H1 (cell line): ENCODE measurements at regions not wholly inside any gene's neighbourhood (a gene's known extent, or its start where the extent isn't known, plus 50 kb on each side); places are given as distances from the start of the nearest gene placed in this dataset.

Experiments used
- CTCF ChIA-PET: fragments of 300-600 bp; sonication (Branson Sonifier 250); formaldehyde crosslinking; loops from one replicate; lab custom pipeline; 2021; ENCODE audit not compliant: partially characterized antibody; lab: Charles Lee
- POLR2A ChIA-PET: fragments of 300-600 bp; sonication (Branson Sonifier 250); formaldehyde crosslinking; loops from one replicate; lab custom pipeline; 2021; ENCODE audit warnings: inconsistent platforms; ENCODE audit not compliant: partially characterized antibody; lab: Charles Lee
- DNase-seq, 2 experiments: peaks; one replicate each; pipeline versions ENCODE4 v3.0.0 to v3.0.0-alpha.2; 2010 to 2022; ENCODE audit warnings: low spot score in 2 of 2, low read depth in 1 of 2, mixed read lengths in 1 of 2
- FAIRE-seq: peaks from 2 replicates; lab custom pipeline; 2011; peaks lifted over from hg19 to GRCh38; lab: Jason Lieb, UNC
- H2AFZ ChIP-seq: 2 replicates; pipeline ENCODE4 v1.8.1; 2012; ENCODE audit warnings: low read length, inconsistent platforms
- H2AK5ac ChIP-seq: 2 replicates; pipeline ENCODE4 v1.6.1; 2013; ENCODE audit warnings: low read depth, low read length
- H2BK120ac ChIP-seq: replicated peaks from 2 replicates; pipeline ENCODE3; 2013; ENCODE audit warnings: low read depth, low read length, inconsistent platforms
- H2BK12ac ChIP-seq: 2 replicates; pipeline ENCODE4 v1.6.1; 2013; ENCODE audit warnings: low read depth, low read length
- H2BK15ac ChIP-seq: 2 replicates; pipeline ENCODE4 v1.6.1; 2013; ENCODE audit warnings: low read length
- H2BK20ac ChIP-seq: 2 replicates; pipeline ENCODE4 v1.6.1; 2013; ENCODE audit warnings: low read length
- H2BK5ac ChIP-seq: 2 replicates; pipeline ENCODE4 v1.6.1; 2013; ENCODE audit warnings: low read depth, low read length
- H3K14ac ChIP-seq: 2 replicates; pipeline ENCODE4 v1.6.1; 2013; ENCODE audit warnings: inconsistent platforms; ENCODE audit not compliant: insufficient read length
- H3K18ac ChIP-seq: 2 replicates; pipeline ENCODE4 v1.6.1; 2013; ENCODE audit warnings: low read length; ENCODE audit errors: extremely low read depth
- H3K23ac ChIP-seq: 2 replicates; pipeline ENCODE4 v1.6.1; 2013; ENCODE audit warnings: inconsistent platforms; ENCODE audit not compliant: insufficient read length
- H3K23me2 ChIP-seq: 2 replicates; pipeline ENCODE4 v1.6.1; 2013; ENCODE audit warnings: low read depth, low read length
- H3K27ac ChIP-seq: 2 replicates; pipeline ENCODE4 v1.6.1; 2011; ENCODE audit warnings: low read depth, low read length, inconsistent platforms
- H3K27me3 ChIP-seq, 4 experiments: replicated peaks in 1 of 4; 1 replicate in 1 of 4; 2 replicates in 3 of 4; pipeline versions ENCODE4 v1.6.1 to v1.8.1; 2011 to 2013; ENCODE audit warnings: low read length in 3 of 4, mild to moderate bottlenecking in 3 of 4, inconsistent platforms in 2 of 4, mixed read lengths in 2 of 4, moderate library complexity in 1 of 4; ENCODE audit not compliant: control insufficient read depth in 3 of 4, insufficient read depth in 3 of 4; ENCODE audit errors: extremely low read depth in 1 of 4
- H3K36me3 ChIP-seq, 4 experiments: 2 replicates each; pipeline versions ENCODE4 v1.6.1 to v1.8.1; 2011 to 2013; ENCODE audit warnings: mild to moderate bottlenecking in 4 of 4, low read length in 3 of 4, moderate library complexity in 2 of 4, control low read depth in 1 of 4, inconsistent platforms in 1 of 4; ENCODE audit not compliant: insufficient read depth in 4 of 4, control insufficient read depth in 2 of 4
- H3K4ac ChIP-seq: replicated peaks from 2 replicates; pipeline ENCODE3; 2013; ENCODE audit warnings: low read length, low read depth, mixed read lengths, inconsistent platforms; ENCODE audit not compliant: insufficient read length
- H3K4me1 ChIP-seq, 4 experiments: replicated peaks in 1 of 4; 1 replicate in 1 of 4; 2 replicates in 3 of 4; pipeline versions ENCODE4 v1.6.1 to v1.8.1; 2011 to 2013; ENCODE audit warnings: low read length in 3 of 4, inconsistent platforms in 2 of 4, mixed read lengths in 1 of 4; ENCODE audit not compliant: insufficient read depth in 4 of 4, control insufficient read depth in 3 of 4
- H3K4me2 ChIP-seq, 2 experiments: 2 replicates each; pipeline versions ENCODE4 v1.6.1 to v1.8.1; 2011 to 2013; ENCODE audit warnings: low read depth in 2 of 2, low read length in 2 of 2, control low read depth in 1 of 2, inconsistent platforms in 1 of 2, mild to moderate bottlenecking in 1 of 2; ENCODE audit not compliant: insufficient read depth in 1 of 2
- H3K4me3 ChIP-seq, 4 experiments: fragments of 200-600, 300-600 bp in 1 of 4; sonication (generic), shearing (Covaris generic), sonication (Bioruptor Twin) in 1 of 4; 2 replicates each; pipeline versions ENCODE4 v1.5.1 to v1.8.1; 2011 to 2016; ENCODE audit warnings: low read length in 4 of 4, low read depth in 3 of 4, control low read depth in 2 of 4, inconsistent platforms in 2 of 4, mild to moderate bottlenecking in 2 of 4, mixed read lengths in 1 of 4, moderate library complexity in 1 of 4; ENCODE audit not compliant: insufficient read depth in 2 of 4; ENCODE audit errors: extremely low read depth in 1 of 4
- H3K56ac ChIP-seq: replicated peaks from 2 replicates; pipeline ENCODE3; 2013; ENCODE audit warnings: low read depth, mild to moderate bottlenecking, mixed read lengths, low read length, inconsistent platforms; ENCODE audit not compliant: insufficient read length
- H3K79me1 ChIP-seq: 2 replicates; pipeline ENCODE4 v1.6.1; 2013; ENCODE audit warnings: low read depth, low read length, control low read depth
- H3K79me2 ChIP-seq, 2 experiments: 2 replicates each; pipeline versions ENCODE4 v1.6.1 to v1.8.1; 2012 to 2013; ENCODE audit warnings: low read length in 2 of 2, mild to moderate bottlenecking in 2 of 2, inconsistent platforms in 1 of 2; ENCODE audit not compliant: insufficient read depth in 2 of 2, control insufficient read depth in 1 of 2
- H3K9ac ChIP-seq, 4 experiments: replicated peaks in 1 of 4; 1 replicate in 1 of 4; 2 replicates in 3 of 4; pipeline versions ENCODE4 v1.6.1 to v1.8.1; 2011 to 2013; ENCODE audit warnings: low read depth in 3 of 4, low read length in 3 of 4, control low read depth in 2 of 4, mild to moderate bottlenecking in 2 of 4, moderate library complexity in 2 of 4, inconsistent platforms in 1 of 4; ENCODE audit errors: extremely low read depth in 1 of 4
- H3K9me3 ChIP-seq, 2 experiments: 2 replicates each; pipeline versions ENCODE4 v1.6.1 to v1.8.1; 2012 to 2013; ENCODE audit warnings: mild to moderate bottlenecking in 2 of 2, moderate library complexity in 2 of 2, control low read depth in 1 of 2, inconsistent platforms in 1 of 2, low read depth in 1 of 2, low read length in 1 of 2, mixed read lengths in 1 of 2; ENCODE audit not compliant: insufficient read depth in 2 of 2
- H4K20me1 ChIP-seq, 2 experiments: replicated peaks in 1 of 2; 2 replicates each; pipeline versions ENCODE3 to v1.8.1; 2011 to 2013; ENCODE audit warnings: inconsistent platforms in 2 of 2, low read length in 2 of 2, mild to moderate bottlenecking in 1 of 2; ENCODE audit not compliant: insufficient read depth in 2 of 2, control insufficient read depth in 1 of 2
- H4K5ac ChIP-seq: 2 replicates; pipeline ENCODE4 v1.6.1; 2013; ENCODE audit warnings: low read length, low read depth, mixed read lengths, inconsistent platforms; ENCODE audit not compliant: insufficient read length
- H4K8ac ChIP-seq: 2 replicates; pipeline ENCODE4 v1.8.0; 2013; ENCODE audit warnings: mild to moderate bottlenecking, moderate library complexity, low read length, inconsistent platforms; ENCODE audit not compliant: insufficient read depth; ENCODE audit errors: extremely low read depth
- H4K91ac ChIP-seq: replicated peaks from 2 replicates; pipeline ENCODE3; 2013; ENCODE audit warnings: low read length, mixed read lengths, inconsistent platforms; ENCODE audit not compliant: insufficient read length
- ASH2L ChIP-seq: fragments of 200-600, 300-600 bp; sonication (generic); IDR thresholded peaks from one replicate; pipeline ENCODE4 v1.7.1; 2017; ENCODE audit warnings: low read length
- FOSL1 ChIP-seq: IDR thresholded peaks from 2 replicates; pipeline ENCODE4 v1.6.1; 2011; ENCODE audit warnings: mild to moderate bottlenecking, low read depth, low read length, moderate library complexity; ENCODE audit not compliant: insufficient read depth
- MAFK ChIP-seq: IDR thresholded peaks from 2 replicates; pipeline ENCODE4 v1.6.1; 2012; ENCODE audit warnings: low read depth, mild to moderate bottlenecking, improper control_type of control experiment, low read length
- NRF1 ChIP-seq: IDR thresholded peaks from 2 replicates; pipeline ENCODE4 v1.6.1; 2011; ENCODE audit warnings: mild to moderate bottlenecking, low read depth, low read length, improper control_type of control experiment
- POLR2A ChIP-seq, 2 experiments: IDR thresholded peaks; 1 replicate in 1 of 2; 2 replicates in 1 of 2; pipeline ENCODE4 v1.6.1; 2011; ENCODE audit warnings: low read depth in 2 of 2, low read length in 2 of 2, mild to moderate bottlenecking in 2 of 2; ENCODE audit errors: control extremely low read depth in 1 of 2
- RAD21 ChIP-seq, 2 experiments: IDR thresholded peaks in 1 of 2; conservative IDR thresholded peaks in 1 of 2; 2 replicates each; pipeline ENCODE4 v1.6.1; 2011; ENCODE audit warnings: low read depth in 2 of 2, low read length in 2 of 2, improper control_type of control experiment in 1 of 2, inconsistent platforms in 1 of 2, mild to moderate bottlenecking in 1 of 2, moderate library complexity in 1 of 2
- RBBP5 ChIP-seq: IDR thresholded peaks from 2 replicates; pipeline ENCODE4 v1.7.1; 2012; ENCODE audit warnings: low read depth, mild to moderate bottlenecking, inconsistent platforms, low read length, moderate library complexity, borderline replicate concordance
- SIRT6 ChIP-seq: IDR thresholded peaks from one replicate; pipeline ENCODE4 v1.7.1; 2012; ENCODE audit warnings: low read length, inconsistent platforms
- SRF ChIP-seq: IDR thresholded peaks from 2 replicates; pipeline ENCODE4 v1.6.1; 2011; ENCODE audit warnings: mild to moderate bottlenecking, low read depth, low read length, moderate library complexity
- SUZ12 ChIP-seq: fragments of 200-600 bp; sonication (generic); IDR thresholded peaks from 2 replicates; pipeline ENCODE4 v1.6.1; 2012; ENCODE audit warnings: mild to moderate bottlenecking, inconsistent platforms, low read length, moderate library complexity, mixed read lengths
- ZNF274 ChIP-seq: IDR thresholded peaks from 2 replicates; pipeline ENCODE4 v1.7.0; 2012; ENCODE audit warnings: low read length, borderline replicate concordance; ENCODE audit errors: extremely low read depth
- WGBS, 2 experiments: shearing (Covaris generic) in 1 of 2; methylation state at CpG; one replicate each; pipeline versions ENCODE4 v1.1.6 to v1.1.7; 2013 to 2015; ENCODE audit warnings: low lambda C conversion rate in 2 of 2, mixed read lengths in 2 of 2, inconsistent platforms in 1 of 2, low coverage in 1 of 2, missing lambda C conversion rate in 1 of 2; ENCODE audit not compliant: insufficient replicate concordance in 2 of 2, insufficient coverage in 1 of 2, insufficient read length in 1 of 2; ENCODE audit errors: extremely low coverage in 1 of 2, missing lambda C conversion rate in 1 of 2; 5-methylcytosine and 5-hydroxymethylcytosine counted together
- TF ChIP-seq, protein P1 (sequence below): IDR thresholded peaks from 2 replicates; pipeline ENCODE4 v1.6.1; 2012; ENCODE audit warnings: inconsistent platforms

DNA sequence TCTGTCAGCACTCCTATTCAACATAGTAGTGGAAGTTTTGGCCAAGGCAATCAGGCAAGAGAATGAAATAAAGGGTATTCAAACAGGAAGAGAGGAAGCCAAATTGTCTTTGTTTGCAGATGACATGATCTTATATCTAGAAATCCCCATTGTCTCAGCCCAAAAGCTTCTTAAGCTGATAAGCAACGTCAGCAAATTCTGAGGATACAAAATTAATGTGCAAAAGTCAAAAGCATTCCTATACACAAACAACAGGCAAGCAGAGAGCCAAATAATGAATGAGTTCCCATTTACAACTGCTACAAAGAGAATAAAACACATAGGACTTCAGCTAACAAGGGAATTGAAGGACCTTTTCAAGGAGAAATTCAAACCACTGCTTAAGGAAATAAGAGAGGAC, 280.4 kb upstream of the LUZP2 start:
- no peaks in the 10 kb centered on the region for H3K36me3 ChIP-seq
- no peaks in the 10 kb centered on the region for H3K4me1 ChIP-seq
- H4K5ac ChIP-seq = no peak overlapping the region
- no peak overlapping the region for H3K9ac ChIP-seq
- H3K4me2 ChIP-seq = no peak overlapping the region
- TF ChIP-seq FOSL1 (no peak), MAFK (no peak), RBBP5 (no peak), NRF1 (no peak), SUZ12 (no peak), SIRT6 (no peak), ZNF274 (no peak), ASH2L (no peak), SRF (no peak), POLR2A (IDR thresholded peaks at IDR 0.05; ENCODE audit: control extremely low read depth in 1 of 2, low read depth in 2 of 2, low read length in 2 of 2) (no peak), RAD21 (IDR thresholded peaks at IDR 0.05 in 1 of 2, conservative IDR thresholded peaks at IDR 0.05 in 1 of 2; ENCODE audit: low read depth in 2 of 2, low read length in 2 of 2) (no peak)
- TF ChIP-seq, protein P1, sequence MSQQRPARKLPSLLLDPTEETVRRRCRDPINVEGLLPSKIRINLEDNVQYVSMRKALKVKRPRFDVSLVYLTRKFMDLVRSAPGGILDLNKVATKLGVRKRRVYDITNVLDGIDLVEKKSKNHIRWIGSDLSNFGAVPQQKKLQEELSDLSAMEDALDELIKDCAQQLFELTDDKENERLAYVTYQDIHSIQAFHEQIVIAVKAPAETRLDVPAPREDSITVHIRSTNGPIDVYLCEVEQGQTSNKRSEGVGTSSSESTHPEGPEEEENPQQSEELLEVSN = no peak
- H4K20me1 ChIP-seq = no peaks in the 10 kb centered on the region
- no peak overlapping the region for H3K18ac ChIP-seq
- no peak for FAIRE-seq
- H2BK20ac ChIP-seq = no peak overlapping the region
- POLR2A ChIA-PET = no interaction called here
- no peak overlapping the region for H2BK12ac ChIP-seq
- no peaks in the 10 kb centered on the region; a peak in 1 of 4 replicates for H3K9me3 ChIP-seq
- H4K91ac ChIP-seq = no peak overlapping the region
- no peak overlapping the region for H3K4ac ChIP-seq
- WGBS, 2 experiments = 95% methylated on average over 1 of the region's 1 CpG; no CpG with 5 or more reads in 1 of the 2 experiments
- no peaks in the 10 kb centered on the region for H3K79me2 ChIP-seq
- no peak overlapping the region for H3K14ac ChIP-seq
- no peaks in the 10 kb centered on the region for H3K79me1 ChIP-seq
- H2BK120ac ChIP-seq = no peak overlapping the region
- no peak overlapping the region for H3K4me3 ChIP-seq
- H2BK5ac ChIP-seq = no peak overlapping the region
- no peak overlapping the region for H2AK5ac ChIP-seq
- H2BK15ac ChIP-seq = no peak overlapping the region
- no peak overlapping the region for H4K8ac ChIP-seq
- H3K27ac ChIP-seq = no peak overlapping the region
- CTCF ChIA-PET = no interaction called here
- H3K23ac ChIP-seq = no peak overlapping the region
- no peaks in the 10 kb centered on the region for H3K23me2 ChIP-seq
- H3K56ac ChIP-seq = no peak overlapping the region
- H3K27me3 ChIP-seq = no peaks in the 10 kb centered on the region
- no peak overlapping the region for H2AFZ ChIP-seq
- DNase-seq = no peak
